Esophagus muscularis mucosa (tissue), 3 donors: ENCODE measurements at regions not wholly inside any gene's neighbourhood (a gene's known extent, or its start where the extent isn't known, plus 50 kb on each side); places are given as distances from the start of the nearest gene placed in this dataset.

Experiments used
- CTCF ChIP-seq, 3 experiments: fragments of 200-600 bp in 2 of 3; fragments of 450-650 bp in 1 of 3; sonication (generic) in 2 of 3; IDR thresholded peaks; one replicate each; pipeline ENCODE4 v1.5.1; 2017 to 2019; ENCODE audit warnings: antibody characterized with exemption in 3 of 3, mild to moderate bottlenecking in 2 of 3, moderate library complexity in 1 of 3
- POLR2A ChIP-seq: fragments of 450-650 bp; IDR thresholded peaks from one replicate; pipeline ENCODE4 v1.6.1; 2017; ENCODE audit warnings: antibody characterized with exemption, moderate library complexity, mild to moderate bottlenecking, low read depth
- POLR2AphosphoS5 ChIP-seq, 2 donors: sonication (generic); formaldehyde crosslinking; IDR thresholded peaks; one replicate each; pipeline ENCODE4 v1.6.1; 2017; ENCODE audit warnings: antibody characterized with exemption in 2 of 2

GRCh38 chr2:221693365-221693764 is 121.3 kb upstream of the EPHA4 start:
- TF ChIP-seq CTCF (IDR thresholded peaks at IDR 0.05) (no peak), POLR2AphosphoS5 (IDR thresholded peaks at IDR 0.05) (no peak), POLR2A (no peak)
